Amniotic epithelial cell (primary cell): ENCODE measurements at regions not wholly inside any gene's neighbourhood (a gene's known extent, or its start where the extent isn't known, plus 50 kb on each side); places are given as distances from the start of the nearest gene placed in this dataset.

Source experiments
- DNase-seq: peaks from one replicate; pipeline ENCODE4 v3.0.0-alpha.2; 2010; ENCODE audit warnings: low read depth

DNA sequence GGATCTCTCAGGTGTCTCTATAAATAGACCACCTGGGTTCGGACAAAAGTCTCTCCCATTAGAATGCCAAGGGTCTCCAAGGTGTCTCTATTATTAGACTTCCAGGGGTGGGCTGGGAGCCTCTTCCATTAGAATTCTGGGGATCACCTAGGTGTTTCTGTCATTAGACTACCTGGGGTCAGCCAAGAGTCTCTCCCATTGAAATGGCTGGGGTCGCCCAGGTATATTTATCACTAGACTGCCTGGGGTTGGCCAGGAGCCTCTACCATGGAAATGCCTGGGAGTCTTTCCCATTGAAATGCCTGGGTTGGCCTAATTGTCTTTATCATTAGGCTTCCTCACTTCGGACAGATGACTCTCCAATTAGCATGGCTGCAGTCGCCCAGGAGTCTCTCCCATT, 1565.5 kb downstream of the UQCRFS1 start:
- DNase-seq: no peak

DNA sequence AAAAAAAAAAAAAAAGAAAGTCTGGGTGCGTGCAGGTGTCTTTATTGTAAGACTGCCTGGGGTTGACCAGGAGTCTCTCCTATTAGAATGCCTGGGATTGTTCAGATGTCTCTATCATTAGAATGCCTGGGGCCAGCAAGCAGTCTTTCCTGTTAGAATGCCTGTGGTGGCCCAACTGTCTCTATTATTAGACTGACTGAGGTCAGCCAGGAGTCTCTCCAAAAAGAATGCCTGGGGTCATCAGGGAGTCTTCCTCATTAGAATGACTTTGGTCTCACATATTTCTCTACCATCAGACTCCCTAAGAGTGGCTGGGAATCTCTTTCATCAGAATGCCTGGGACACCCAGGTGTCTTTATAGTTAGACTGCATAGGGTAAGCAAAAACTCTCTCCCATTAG, 1577.5 kb downstream of the UQCRFS1 start:
- no peak for DNase-seq

DNA sequence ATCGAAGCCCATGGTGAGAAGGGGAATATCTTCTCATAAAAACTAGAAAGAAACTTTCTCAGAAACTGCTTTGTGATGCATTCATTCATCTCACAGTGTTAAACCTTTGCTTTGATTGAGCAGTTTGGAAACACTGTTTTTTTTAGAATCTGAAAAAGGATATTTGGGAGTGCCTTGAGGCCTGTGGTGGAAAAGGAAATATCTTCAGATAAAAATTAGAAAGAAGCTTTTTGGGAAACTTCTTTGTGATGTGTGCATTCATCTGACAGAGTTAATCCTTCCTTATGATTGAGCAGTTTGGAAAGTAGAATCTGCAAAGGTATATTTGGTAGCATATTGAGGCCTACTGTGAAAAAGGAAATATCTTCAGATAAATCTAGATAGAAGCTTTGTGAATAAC, 1594.9 kb downstream of the UQCRFS1 start:
- no peak for DNase-seq

DNA sequence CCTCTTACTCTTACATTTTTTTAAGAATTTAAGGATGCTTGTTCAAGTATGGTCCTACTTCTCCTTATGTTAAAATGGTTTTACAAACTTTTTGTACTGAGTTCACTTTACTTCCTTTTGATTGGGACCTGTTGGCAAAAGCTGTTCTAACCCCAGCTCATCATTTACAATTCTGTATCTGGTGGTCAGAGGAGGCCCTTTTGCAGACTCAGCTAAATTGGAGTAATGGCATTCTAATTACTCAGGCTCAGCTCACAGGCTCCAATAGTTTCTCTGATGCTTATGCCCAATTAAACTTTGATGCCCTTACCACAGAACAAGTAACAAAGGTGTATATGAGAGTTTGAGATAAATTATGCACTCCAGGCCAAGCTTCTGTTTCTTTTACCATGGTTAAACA, 1632.0 kb downstream of the UQCRFS1 start:
- DNase-seq: no peak
